ENCODE measurements at regions not wholly inside any gene's neighbourhood (a gene's known extent, or its start where the extent isn't known, plus 50 kb on each side); places are given as distances from the start of the nearest gene placed in this dataset.
A peak's percentile ranks its signal among the peaks of the same experiment; 100 is the strongest.

DNA sequence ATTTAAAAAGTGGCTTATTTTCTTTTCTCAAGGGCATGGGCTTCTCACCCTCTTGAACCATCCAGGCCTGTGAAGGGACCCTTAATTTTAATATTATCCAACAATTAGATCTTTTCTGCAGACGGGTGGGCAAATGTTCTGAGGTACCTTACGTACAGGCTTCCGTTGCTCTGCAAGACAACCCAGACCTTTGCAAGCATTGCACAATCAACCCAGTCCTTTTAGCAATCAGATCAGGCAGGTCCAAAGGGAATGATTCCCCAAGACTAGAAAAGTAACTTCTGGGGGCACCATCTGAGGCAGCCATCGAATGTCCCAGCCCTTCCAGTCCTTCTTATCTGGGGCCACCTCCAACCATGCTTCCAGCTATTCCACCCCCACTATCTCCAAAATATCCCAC lies 67.3 kb upstream of the TACR3 start:
- H2BK15ac ChIP-seq (ENCODE audit: low read depth, low read length), result no peak overlapping the region
- Mint-ChIP-seq H3K27me3 (ENCODE audit: low read depth) (no peaks in the 10 kb centered on the region), H3K4me3 (no peak overlapping the region), H3K27ac (0 out of 7 replicates have a peak overlapping the region, but pooled peaks of 1 of the 3 experiments have one; percentile 22), H3K36me3 (ENCODE audit: insufficient read depth in 1 of 3, low read depth in 3 of 3) (peaks cover 0 to 12% (median 7%) of the 10 kb centered on the region in 3 experiments; a peak in 6 of 7 replicates), H3K4me1 (no peaks in the 10 kb centered on the region), H3K9me3 (peaks cover 7 to 17% of the 10 kb centered on the region in 2 experiments)
- no peak overlapping the region for H3K4me2 ChIP-seq (ENCODE audit: insufficient read depth, insufficient read length, low read length)
- H3K9me3 ChIP-seq (ENCODE audit: control insufficient read depth, low read depth, low read length), result peaks cover 9% of the 10 kb centered on the region
- H3K79me2 ChIP-seq (ENCODE audit: insufficient read depth, low read length), result no peaks in the 10 kb centered on the region
- H3K9ac ChIP-seq (ENCODE audit: extremely low read depth, insufficient read length, low read length), result no peak overlapping the region
- TF ChIP-seq, protein P1, sequence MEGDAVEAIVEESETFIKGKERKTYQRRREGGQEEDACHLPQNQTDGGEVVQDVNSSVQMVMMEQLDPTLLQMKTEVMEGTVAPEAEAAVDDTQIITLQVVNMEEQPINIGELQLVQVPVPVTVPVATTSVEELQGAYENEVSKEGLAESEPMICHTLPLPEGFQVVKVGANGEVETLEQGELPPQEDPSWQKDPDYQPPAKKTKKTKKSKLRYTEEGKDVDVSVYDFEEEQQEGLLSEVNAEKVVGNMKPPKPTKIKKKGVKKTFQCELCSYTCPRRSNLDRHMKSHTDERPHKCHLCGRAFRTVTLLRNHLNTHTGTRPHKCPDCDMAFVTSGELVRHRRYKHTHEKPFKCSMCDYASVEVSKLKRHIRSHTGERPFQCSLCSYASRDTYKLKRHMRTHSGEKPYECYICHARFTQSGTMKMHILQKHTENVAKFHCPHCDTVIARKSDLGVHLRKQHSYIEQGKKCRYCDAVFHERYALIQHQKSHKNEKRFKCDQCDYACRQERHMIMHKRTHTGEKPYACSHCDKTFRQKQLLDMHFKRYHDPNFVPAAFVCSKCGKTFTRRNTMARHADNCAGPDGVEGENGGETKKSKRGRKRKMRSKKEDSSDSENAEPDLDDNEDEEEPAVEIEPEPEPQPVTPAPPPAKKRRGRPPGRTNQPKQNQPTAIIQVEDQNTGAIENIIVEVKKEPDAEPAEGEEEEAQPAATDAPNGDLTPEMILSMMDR (conservative IDR thresholded peaks at IDR 0.05), result no peak
- no peaks in the 10 kb centered on the region for H3K79me1 ChIP-seq (ENCODE audit: insufficient read depth, low read depth, low read length, poor library complexity, severe bottlenecking)
- no peak overlapping the region for H4K91ac ChIP-seq (ENCODE audit: insufficient read length, low read depth, low read length)
- no peak overlapping the region for H2BK120ac ChIP-seq (ENCODE audit: low read depth, low read length, poor library complexity, severe bottlenecking)
- no peak overlapping the region for H2BK20ac ChIP-seq (ENCODE audit: low read depth, low read length, poor library complexity, severe bottlenecking)
- H4K5ac ChIP-seq (ENCODE audit: insufficient read length, low read depth, low read length), result no peak overlapping the region
- no peak overlapping the region for H3T11ph ChIP-seq (ENCODE audit: low read length)
- H3K27me3 ChIP-seq (ENCODE audit: insufficient read depth, low read length), result no peaks in the 10 kb centered on the region
- H3K56ac ChIP-seq (ENCODE audit: insufficient read length, low read depth, low read length), result no peak overlapping the region
- WGBS (ENCODE audit: extremely low coverage, insufficient read length, low lambda C conversion rate), result no CpG with 5 or more reads among the region's 4 CpGs
- no peaks in the 10 kb centered on the region for H4K20me1 ChIP-seq (ENCODE audit: control insufficient read depth, insufficient read depth, insufficient read length)
- no peak overlapping the region for H3K27ac ChIP-seq (ENCODE audit: insufficient read length, low read depth, low read length)
- H3K4me1 ChIP-seq (ENCODE audit: insufficient read depth, low read length), result no peaks in the 10 kb centered on the region
- H3K23ac ChIP-seq (ENCODE audit: insufficient read length, low read depth, low read length), result no peak overlapping the region
- no peak overlapping the region for H2AK5ac ChIP-seq (ENCODE audit: insufficient read length, low read length)
- no peak overlapping the region for H4K8ac ChIP-seq (replicated peaks; ENCODE audit: insufficient read length, low read depth, low read length)
- H3K18ac ChIP-seq (ENCODE audit: insufficient read length, low read depth, low read length), result no peak overlapping the region
- no peak overlapping the region for H3K4ac ChIP-seq (ENCODE audit: low read depth, low read length)
- H2AFZ ChIP-seq (ENCODE audit: low read length), result no peak overlapping the region
- H2BK5ac ChIP-seq (ENCODE audit: insufficient read length, low read length), result no peak overlapping the region
- H2BK12ac ChIP-seq (ENCODE audit: insufficient read length, low read depth, low read length), result no peak overlapping the region
- no peaks in the 10 kb centered on the region for H3K23me2 ChIP-seq (ENCODE audit: insufficient read length, low read depth, low read length, poor library complexity, severe bottlenecking)
- DNase-seq, result no peak
- H3K14ac ChIP-seq (ENCODE audit: insufficient read depth, low read length), result no peak overlapping the region

Measured in H9 (cell line).